WTC11 (cell line): ENCODE measurements at regions not wholly inside any gene's neighbourhood (a gene's known extent, or its start where the extent isn't known, plus 50 kb on each side); places are given as distances from the start of the nearest gene placed in this dataset.

Experiments
- CTCF ChIP-seq: fragments of 200-600 bp; IDR thresholded peaks from 2 replicates; pipeline ENCODE4 v1.8.0; 2022; ENCODE audit warnings: antibody characterized with exemption
- JUN ChIP-seq: sonication (generic); formaldehyde crosslinking; IDR thresholded peaks from 2 replicates; pipeline ENCODE4 v1.8.0; 2023; ENCODE audit warnings: mild to moderate bottlenecking, missing genetic modification reagents
- NR3C1 ChIP-seq: sonication (generic); formaldehyde crosslinking; conservative IDR thresholded peaks from 2 replicates; pipeline ENCODE4 v1.8.1; 2023; ENCODE audit warnings: low read depth, mild to moderate bottlenecking, missing genetic modification reagents
- TEAD1 ChIP-seq: sonication (generic); formaldehyde crosslinking; IDR thresholded peaks from 2 replicates; pipeline ENCODE4 v1.8.0; 2022; ENCODE audit warnings: mild to moderate bottlenecking, missing genetic modification reagents
- ZBTB43 ChIP-seq: sonication (generic); formaldehyde crosslinking; IDR thresholded peaks from 2 replicates; pipeline ENCODE4 v1.8.1; 2023; ENCODE audit warnings: mild to moderate bottlenecking, missing genetic modification reagents
- TF ChIP-seq, protein P1 (sequence below): sonication (generic); formaldehyde crosslinking; IDR thresholded peaks from 2 replicates; pipeline ENCODE4 v1.8.1; 2023; ENCODE audit warnings: mild to moderate bottlenecking, missing genetic modification reagents
- TF ChIP-seq, protein P2 (sequence below): sonication (generic); formaldehyde crosslinking; IDR thresholded peaks from 2 replicates; pipeline ENCODE4 v1.8.1; 2022; ENCODE audit warnings: low read depth, missing genetic modification reagents, borderline replicate concordance

GRCh38 chr4:116010923-116011322 lies 897.5 kb upstream of the NDST4 start:
- TF ChIP-seq JUN (CRISPR knock-in tag): no peak
- no peak for TF ChIP-seq ZBTB43
- TF ChIP-seq CTCF: no peak
- TF ChIP-seq, protein P1, sequence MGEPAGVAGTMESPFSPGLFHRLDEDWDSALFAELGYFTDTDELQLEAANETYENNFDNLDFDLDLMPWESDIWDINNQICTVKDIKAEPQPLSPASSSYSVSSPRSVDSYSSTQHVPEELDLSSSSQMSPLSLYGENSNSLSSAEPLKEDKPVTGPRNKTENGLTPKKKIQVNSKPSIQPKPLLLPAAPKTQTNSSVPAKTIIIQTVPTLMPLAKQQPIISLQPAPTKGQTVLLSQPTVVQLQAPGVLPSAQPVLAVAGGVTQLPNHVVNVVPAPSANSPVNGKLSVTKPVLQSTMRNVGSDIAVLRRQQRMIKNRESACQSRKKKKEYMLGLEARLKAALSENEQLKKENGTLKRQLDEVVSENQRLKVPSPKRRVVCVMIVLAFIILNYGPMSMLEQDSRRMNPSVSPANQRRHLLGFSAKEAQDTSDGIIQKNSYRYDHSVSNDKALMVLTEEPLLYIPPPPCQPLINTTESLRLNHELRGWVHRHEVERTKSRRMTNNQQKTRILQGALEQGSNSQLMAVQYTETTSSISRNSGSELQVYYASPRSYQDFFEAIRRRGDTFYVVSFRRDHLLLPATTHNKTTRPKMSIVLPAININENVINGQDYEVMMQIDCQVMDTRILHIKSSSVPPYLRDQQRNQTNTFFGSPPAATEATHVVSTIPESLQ: no peak
- no peak for TF ChIP-seq NR3C1 (CRISPR knock-in tag)
- TF ChIP-seq, protein P2, sequence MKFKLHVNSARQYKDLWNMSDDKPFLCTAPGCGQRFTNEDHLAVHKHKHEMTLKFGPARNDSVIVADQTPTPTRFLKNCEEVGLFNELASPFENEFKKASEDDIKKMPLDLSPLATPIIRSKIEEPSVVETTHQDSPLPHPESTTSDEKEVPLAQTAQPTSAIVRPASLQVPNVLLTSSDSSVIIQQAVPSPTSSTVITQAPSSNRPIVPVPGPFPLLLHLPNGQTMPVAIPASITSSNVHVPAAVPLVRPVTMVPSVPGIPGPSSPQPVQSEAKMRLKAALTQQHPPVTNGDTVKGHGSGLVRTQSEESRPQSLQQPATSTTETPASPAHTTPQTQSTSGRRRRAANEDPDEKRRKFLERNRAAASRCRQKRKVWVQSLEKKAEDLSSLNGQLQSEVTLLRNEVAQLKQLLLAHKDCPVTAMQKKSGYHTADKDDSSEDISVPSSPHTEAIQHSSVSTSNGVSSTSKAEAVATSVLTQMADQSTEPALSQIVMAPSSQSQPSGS (CRISPR knock-in tag): no peak
- TF ChIP-seq TEAD1 (CRISPR knock-in tag): no peak
